HG02943 (cell line): ENCODE measurements at regions not wholly inside any gene's neighbourhood (a gene's known extent, or its start where the extent isn't known, plus 50 kb on each side); places are given as distances from the start of the nearest gene placed in this dataset.

Experiments
- ATAC-seq: cut with Tn5 transposase; IDR thresholded peaks from one replicate; pipeline ENCODE4 v1.9.1; 2021; ENCODE audit warnings: mild to moderate bottlenecking, low read depth, moderate library complexity; ENCODE audit not compliant: unreplicated experiment

- ATAC-seq, result no peak
These were observed 161.9 kb downstream of the HGF start for GRCh38 chr7:81607987-81608386.

GRCh38 chr7:81606078-81606863 is 163.6 kb downstream of the HGF start:
- ATAC-seq, result no peak

GRCh38 chr7:81605493-81605892 is 164.4 kb downstream of the HGF start:
- no peak for ATAC-seq

GRCh38 chr7:81604808-81605174 is 165.1 kb downstream of the HGF start:
- ATAC-seq, result no peak

- no peak for ATAC-seq
These were observed 165.6 kb downstream of the HGF start for GRCh38 chr7:81604075-81604807.

GRCh38 chr7:81600608-81601007 is 169.2 kb downstream of the HGF start:
- ATAC-seq, result no peak

- ATAC-seq, result no peak
These were observed 170.9 kb downstream of the HGF start for GRCh38 chr7:81598951-81599350.

- ATAC-seq, result no peak
These were observed 175.1 kb downstream of the HGF start for GRCh38 chr7:81594767-81595166.

GRCh38 chr7:81590131-81590530 is 179.7 kb downstream of the HGF start:
- no peak for ATAC-seq

GRCh38 chr7:81584667-81585066 is 185.2 kb downstream of the HGF start:
- ATAC-seq, result no peak

GRCh38 chr7:81583882-81584533 is 185.8 kb downstream of the HGF start:
- ATAC-seq, result no peak

- ATAC-seq, result no peak
These were observed 186.8 kb downstream of the HGF start for GRCh38 chr7:81583090-81583489.

- no peak for ATAC-seq
These were observed 192.1 kb downstream of the HGF start for GRCh38 chr7:81577642-81578340.

- no peak for ATAC-seq
These were observed 195.0 kb downstream of the HGF start for GRCh38 chr7:81574723-81575326.

GRCh38 chr7:81573932-81574331 is 195.9 kb downstream of the HGF start:
- no peak for ATAC-seq

GRCh38 chr7:81573128-81573527 is 196.7 kb downstream of the HGF start:
- no peak for ATAC-seq

- ATAC-seq, result no peak
These were observed 207.3 kb downstream of the HGF start for GRCh38 chr7:81562581-81562980.

GRCh38 chr7:81560708-81561107 is 209.1 kb downstream of the HGF start:
- ATAC-seq, result no peak

GRCh38 chr7:81549484-81550016 is 220.3 kb downstream of the HGF start:
- ATAC-seq, result no peak

- ATAC-seq, result no peak
These were observed 234.9 kb downstream of the HGF start for GRCh38 chr7:81534996-81535395.
